ENCODE measurements at regions not wholly inside any gene's neighbourhood (a gene's known extent, or its start where the extent isn't known, plus 50 kb on each side); places are given as distances from the start of the nearest gene placed in this dataset.
"Not testable (repeated sequence)": the region's sequence is repeated elsewhere in the genome, so short reads cannot be mapped to it uniquely, and the experiment has no call there.

DNA sequence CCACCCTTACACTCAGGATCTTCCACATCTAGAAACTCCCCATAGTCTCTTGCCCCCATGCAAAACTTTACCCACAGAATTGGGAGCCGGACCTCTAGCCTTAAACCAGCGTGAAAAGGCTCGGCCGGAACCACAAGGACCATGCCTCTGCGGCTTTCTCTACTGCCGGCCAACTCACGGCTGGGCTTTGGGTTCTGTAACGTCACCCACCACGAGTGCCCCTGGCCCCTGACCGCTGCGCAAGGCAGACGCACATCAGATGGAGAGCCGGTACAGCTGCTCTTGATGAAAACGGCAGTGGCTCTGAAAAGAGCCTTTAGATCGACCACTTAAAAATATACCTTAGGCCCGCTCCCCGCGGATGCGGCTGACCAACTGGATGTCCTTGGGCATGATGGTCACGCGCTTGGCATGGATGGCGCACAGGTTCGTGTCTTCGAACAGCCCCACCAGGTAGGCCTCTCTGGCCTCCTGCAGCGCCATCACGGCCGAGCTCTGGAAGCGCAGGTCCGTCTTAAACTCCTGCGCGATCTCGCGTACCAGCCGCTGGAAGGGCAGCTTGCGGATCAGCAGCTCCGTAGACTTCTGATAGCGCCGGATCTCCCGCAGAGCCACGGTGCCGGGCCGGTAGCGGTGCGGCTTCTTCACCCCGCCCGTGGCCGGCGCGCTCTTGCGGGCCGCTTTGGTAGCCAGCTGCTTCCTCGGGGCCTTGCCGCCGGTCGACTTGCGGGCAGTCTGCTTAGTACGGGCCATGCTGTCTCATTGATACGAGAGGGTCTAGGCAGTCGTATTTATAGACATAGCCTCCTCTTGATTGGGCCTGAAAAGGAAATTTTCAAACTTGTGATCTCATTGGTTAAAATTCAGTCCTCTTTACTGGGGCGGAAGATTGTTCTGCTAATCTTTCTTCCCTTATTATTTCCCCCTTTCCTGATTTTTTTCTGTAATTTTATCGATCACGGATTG, 66.3 kb downstream of the FAM72C start:
- not testable (repeated sequence) for DNase-seq (ENCODE audit: low spot score)

- not testable (repeated sequence) for DNase-seq (ENCODE audit: low spot score)
These were observed 67.2 kb downstream of the FAM72C start for GRCh38 chr1:143904622-143904979.

- DNase-seq (ENCODE audit: low spot score) = not testable (repeated sequence)
These were observed 67.7 kb downstream of the FAM72C start for GRCh38 chr1:143903899-143904621.

GRCh38 chr1:143896377-143896776, 75.4 kb downstream of the FAM72C start:
- DNase-seq (ENCODE audit: low spot score) = not testable (repeated sequence)

DNA sequence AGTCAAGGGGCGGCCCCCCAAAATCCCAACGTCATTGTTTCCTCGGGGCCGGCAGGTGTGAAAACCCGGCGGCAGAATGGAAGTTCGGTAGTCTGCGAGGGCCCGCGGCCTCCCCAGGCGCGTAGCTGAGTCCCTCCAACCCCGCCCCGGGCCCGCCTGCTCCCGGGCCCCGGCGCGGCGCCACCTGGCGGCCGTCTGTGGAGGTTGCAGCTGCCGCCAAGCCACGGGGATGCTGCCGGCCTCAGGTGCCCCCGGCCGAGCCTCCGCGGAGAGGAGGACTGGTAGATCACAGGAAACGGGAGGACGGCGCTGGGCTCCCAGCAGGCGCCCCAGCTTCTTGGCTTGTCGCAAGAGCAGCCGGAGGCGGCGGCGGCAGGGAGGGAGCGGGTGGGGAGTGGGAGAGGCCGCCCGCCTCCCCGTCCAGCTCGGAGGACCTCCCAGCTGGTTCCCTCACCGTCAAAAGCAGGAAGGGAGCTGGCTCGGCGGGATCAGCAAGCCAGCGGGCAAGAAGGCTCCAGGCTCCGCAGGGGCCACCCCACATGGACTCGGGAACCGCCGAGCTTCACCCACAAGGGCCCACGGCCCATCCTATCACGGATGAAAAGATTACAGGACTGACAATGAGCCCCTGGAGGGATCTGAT, 86.7 kb downstream of the FAM72C start:
- DNase-seq (ENCODE audit: low spot score) = peak; percentile 65

- peak; percentile 59 for DNase-seq (ENCODE audit: low spot score)
These were observed 87.3 kb downstream of the FAM72C start for GRCh38 chr1:143884532-143884931.

- not testable (repeated sequence) for DNase-seq (ENCODE audit: low spot score)
These were observed 91.8 kb downstream of the FAM72C start for GRCh38 chr1:143879757-143880536.

- not testable (repeated sequence) for DNase-seq (ENCODE audit: low spot score)
These were observed 95.8 kb downstream of the FAM72C start for GRCh38 chr1:143875947-143876346.

- DNase-seq (ENCODE audit: low spot score) = not testable (repeated sequence)
These were observed 97.2 kb downstream of the FAM72C start for GRCh38 chr1:143874625-143875024.

- DNase-seq (ENCODE audit: low spot score) = not testable (repeated sequence)
These were observed 98.1 kb downstream of the FAM72C start for GRCh38 chr1:143873650-143874049.

DNA sequence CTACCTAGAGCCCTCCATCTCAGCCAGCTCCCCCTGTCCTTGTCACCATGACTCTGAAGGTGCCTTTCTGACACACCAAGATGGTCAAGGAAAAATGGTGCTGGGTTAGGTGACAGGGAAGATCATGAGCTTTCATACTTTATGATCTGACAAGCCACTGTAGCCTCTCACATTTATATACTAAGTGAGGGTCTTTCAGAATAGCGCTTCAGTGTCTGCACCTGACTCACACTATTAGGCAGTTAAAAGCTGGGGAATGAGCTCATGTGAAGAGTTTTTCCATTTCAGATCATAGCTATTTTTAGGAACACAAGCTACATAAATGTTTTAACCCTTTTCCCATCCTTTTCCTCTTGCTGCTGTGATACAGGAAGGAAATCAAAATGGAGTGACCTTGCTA, 101.4 kb downstream of the FAM72C start:
- DNase-seq (ENCODE audit: low spot score) = not testable (repeated sequence)

DNA sequence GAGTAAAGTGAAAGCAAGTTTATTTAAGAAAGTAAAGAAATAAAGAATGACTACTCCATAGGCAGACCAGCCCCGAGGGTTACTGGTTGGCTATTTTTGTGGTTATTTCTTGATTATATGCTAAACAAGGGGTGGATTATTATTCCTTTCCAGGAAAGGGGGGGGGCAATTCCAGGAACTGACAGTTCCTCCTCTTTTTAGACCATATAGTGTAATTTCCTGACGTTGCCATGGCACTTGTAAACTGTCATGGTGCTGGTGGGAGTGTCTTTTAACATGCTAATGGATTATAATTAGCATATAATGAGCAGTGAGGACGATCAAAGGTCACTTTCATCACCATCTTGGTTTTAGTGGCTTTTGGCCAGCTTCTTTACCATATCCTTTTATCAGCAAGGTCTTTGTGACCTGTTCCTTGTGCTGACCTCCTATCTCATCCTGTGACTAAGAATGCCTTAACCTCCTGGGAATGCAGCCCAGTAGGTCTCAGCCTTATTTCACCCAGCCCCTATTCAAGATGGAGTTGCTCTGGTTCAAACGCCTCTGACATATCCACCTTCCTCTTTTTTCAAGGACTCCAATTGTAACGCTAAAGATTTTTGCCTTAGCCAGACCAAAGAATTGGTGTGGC, 104.1 kb downstream of the FAM72C start:
- not testable (repeated sequence) for DNase-seq (ENCODE audit: low spot score)

DNA sequence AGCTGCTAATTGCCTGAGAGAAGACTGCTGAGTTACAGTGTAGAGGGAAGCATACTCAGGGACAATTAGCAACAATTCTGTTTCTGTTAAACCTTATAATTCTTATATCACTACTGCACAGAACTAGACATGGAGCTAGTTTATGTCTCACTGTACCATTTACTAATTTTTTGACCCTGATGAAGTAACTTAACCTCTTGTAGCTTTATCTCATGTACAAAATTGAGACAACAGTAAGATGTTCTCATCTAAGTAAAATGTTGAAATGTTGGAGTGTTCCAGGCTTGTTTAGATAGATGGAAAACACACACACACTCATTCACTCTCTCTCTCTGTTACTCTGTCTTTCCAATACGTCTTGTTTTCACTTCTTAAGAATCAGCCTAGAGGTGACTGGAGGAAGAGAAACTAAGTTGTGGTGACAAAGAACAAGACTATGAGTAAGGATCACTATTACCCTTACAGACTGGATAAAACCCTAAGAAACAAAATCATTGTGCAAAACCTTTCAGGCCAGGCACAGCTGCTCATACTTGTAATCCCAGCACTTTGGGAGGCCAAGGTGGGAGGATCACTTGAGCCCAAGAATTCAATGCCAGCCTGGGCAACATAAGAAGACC, 107.8 kb downstream of the FAM72C start:
- not testable (repeated sequence) for DNase-seq (ENCODE audit: low spot score)

DNA sequence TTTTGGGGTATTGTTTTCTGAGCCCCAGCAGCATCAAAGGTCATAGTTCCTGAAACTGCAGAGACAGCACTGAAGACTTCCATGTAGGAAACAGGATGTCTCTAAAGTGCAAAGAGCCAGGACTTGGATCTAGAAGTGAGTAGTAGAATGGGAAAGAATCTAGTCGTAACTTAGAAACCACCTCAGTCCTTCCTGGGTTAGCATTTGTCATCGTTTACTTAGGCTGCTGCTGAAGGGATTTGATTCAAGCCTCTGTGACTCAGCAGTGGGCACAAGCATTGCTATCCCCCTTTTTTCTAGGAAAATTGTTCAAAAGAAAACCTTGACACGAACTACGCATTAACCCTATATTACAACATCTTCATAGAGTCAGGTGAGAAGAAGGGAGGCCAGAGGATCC, 109.1 kb downstream of the FAM72C start:
- DNase-seq (ENCODE audit: low spot score) = not testable (repeated sequence)

DNA sequence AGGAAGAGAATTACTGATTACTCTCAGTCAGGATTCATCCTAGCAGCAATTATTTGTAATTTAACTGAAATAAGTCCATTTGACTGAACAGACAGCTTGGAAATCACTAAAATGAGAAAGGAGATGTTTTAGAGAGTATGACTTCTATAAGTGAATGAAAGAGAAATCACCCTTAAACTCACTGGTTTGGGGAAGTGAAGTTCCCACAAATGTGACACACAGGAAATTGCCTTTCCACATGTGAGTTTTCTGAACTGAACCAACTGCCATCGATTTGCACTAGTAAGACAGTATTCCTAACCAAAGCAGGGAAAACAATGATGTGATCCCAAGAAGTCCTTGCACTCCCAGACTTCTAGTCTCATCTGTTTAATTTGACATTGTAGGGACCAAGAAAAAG, 110.5 kb downstream of the FAM72C start:
- not testable (repeated sequence) for DNase-seq (ENCODE audit: low spot score)

DNA sequence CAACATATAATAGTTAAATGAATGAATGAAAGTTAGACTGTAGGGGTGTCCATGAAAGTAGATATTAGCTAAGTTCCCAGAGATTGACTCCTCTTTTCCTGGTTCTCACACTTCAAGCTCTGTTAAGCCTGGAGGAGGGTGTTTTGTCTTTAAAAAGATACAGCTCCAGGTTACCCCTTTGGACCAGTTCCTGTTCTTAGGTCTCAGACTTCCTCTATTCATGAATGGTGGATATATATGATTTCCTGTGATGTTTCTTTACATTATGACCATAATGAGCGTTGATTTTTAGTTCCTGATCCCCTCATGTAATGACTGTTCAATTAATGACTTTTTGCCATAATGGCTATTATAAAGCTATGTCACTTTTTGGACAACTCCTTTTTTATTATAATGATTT, 115.9 kb downstream of the FAM72C start:
- not testable (repeated sequence) for DNase-seq (ENCODE audit: low spot score)

DNA sequence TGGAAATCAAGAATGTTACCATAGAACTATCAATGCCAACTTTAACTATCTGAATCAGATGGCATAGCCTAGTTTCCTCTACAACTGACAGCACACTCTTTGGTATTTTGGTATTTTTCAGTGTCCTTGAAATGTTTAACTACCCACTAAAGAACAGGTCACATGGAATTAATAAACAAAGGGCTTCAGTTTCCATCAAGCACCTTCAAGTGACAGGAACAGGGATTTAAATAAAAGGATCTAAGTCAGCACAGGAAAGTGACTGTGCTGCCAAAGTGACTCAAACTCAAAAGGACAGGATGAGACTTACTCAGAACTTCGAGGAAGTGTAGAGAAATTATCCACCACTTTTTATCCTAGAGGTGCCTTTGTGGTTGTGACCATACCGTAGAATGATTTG, 117.7 kb downstream of the FAM72C start:
- not testable (repeated sequence) for DNase-seq (ENCODE audit: low spot score)

DNA sequence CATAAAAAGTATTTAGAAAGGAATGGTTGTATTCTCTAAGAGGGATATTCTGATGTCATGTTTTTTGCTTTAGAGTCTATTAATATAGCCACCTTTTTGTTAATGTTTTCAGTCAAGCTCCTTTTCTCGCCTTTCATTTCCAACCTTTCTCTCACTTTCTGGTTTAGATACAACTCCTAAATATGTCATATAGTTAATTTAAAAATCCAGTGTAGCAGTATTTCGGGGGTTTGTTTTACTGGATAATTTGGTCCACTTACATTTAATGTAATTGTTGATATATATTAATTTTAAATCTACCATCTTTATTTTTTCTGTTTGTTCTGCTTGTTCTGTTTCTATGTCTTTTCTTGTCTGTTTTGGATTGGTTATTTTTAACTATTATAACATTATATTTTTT, 121.1 kb downstream of the FAM72C start:
- DNase-seq (ENCODE audit: low spot score) = not testable (repeated sequence)

DNA sequence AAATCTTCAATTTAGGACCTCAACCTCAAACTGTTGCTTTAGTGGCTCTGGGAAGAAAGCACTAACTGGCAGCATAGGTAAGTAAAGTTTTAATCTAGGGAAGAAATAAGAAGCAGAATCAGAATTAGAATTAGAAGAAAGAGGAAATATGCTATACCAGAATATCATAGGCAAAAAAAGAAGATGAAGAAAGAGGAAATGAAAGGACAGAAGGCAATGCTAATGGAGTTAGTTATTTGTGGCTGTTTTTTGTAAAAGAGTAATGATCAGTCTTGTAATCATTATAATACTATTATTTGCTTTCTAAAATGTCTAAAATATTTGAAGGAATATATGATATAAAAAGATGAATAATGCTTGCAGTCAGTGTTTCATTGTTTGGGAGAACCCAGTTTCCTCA, 122.9 kb downstream of the FAM72C start:
- not testable (repeated sequence) for DNase-seq (ENCODE audit: low spot score)

DNA sequence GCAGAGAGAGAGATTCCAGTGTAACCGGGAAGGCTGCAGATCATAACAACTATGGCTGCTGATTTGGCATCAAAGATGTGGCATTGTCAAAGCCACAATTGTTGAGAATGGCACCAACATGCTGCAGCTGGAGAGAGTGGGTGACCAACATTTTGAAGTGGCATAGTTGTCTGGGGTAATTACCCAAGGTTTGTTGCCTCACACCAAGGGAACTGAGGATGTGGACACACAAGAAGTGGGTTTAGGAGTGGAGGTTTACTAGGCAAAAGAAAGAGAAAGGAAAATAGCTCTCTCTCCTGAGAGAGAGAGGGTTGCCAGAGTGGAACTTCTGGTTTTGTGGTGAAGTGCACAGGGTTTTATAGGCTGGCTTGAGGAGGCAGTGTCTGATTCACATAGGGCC, 126.6 kb downstream of the FAM72C start:
- not testable (repeated sequence) for DNase-seq (ENCODE audit: low spot score)

- not testable (repeated sequence) for DNase-seq (ENCODE audit: low spot score)
These were observed 129.7 kb downstream of the FAM72C start for GRCh38 chr1:143842058-143842457.

Measured in CD4-positive, alpha-beta T cell treated with Interleukin-2 at 100 ng/mL for 4 hours (primary cell).